ENCODE measurements at regions not wholly inside any gene's neighbourhood (a gene's known extent, or its start where the extent isn't known, plus 50 kb on each side); places are given as distances from the start of the nearest gene placed in this dataset.

GRCh38 chr4:184306470-184306869 is 88.8 kb upstream of the ENPP6 start (continued):
- TF ChIP-seq, protein P1, sequence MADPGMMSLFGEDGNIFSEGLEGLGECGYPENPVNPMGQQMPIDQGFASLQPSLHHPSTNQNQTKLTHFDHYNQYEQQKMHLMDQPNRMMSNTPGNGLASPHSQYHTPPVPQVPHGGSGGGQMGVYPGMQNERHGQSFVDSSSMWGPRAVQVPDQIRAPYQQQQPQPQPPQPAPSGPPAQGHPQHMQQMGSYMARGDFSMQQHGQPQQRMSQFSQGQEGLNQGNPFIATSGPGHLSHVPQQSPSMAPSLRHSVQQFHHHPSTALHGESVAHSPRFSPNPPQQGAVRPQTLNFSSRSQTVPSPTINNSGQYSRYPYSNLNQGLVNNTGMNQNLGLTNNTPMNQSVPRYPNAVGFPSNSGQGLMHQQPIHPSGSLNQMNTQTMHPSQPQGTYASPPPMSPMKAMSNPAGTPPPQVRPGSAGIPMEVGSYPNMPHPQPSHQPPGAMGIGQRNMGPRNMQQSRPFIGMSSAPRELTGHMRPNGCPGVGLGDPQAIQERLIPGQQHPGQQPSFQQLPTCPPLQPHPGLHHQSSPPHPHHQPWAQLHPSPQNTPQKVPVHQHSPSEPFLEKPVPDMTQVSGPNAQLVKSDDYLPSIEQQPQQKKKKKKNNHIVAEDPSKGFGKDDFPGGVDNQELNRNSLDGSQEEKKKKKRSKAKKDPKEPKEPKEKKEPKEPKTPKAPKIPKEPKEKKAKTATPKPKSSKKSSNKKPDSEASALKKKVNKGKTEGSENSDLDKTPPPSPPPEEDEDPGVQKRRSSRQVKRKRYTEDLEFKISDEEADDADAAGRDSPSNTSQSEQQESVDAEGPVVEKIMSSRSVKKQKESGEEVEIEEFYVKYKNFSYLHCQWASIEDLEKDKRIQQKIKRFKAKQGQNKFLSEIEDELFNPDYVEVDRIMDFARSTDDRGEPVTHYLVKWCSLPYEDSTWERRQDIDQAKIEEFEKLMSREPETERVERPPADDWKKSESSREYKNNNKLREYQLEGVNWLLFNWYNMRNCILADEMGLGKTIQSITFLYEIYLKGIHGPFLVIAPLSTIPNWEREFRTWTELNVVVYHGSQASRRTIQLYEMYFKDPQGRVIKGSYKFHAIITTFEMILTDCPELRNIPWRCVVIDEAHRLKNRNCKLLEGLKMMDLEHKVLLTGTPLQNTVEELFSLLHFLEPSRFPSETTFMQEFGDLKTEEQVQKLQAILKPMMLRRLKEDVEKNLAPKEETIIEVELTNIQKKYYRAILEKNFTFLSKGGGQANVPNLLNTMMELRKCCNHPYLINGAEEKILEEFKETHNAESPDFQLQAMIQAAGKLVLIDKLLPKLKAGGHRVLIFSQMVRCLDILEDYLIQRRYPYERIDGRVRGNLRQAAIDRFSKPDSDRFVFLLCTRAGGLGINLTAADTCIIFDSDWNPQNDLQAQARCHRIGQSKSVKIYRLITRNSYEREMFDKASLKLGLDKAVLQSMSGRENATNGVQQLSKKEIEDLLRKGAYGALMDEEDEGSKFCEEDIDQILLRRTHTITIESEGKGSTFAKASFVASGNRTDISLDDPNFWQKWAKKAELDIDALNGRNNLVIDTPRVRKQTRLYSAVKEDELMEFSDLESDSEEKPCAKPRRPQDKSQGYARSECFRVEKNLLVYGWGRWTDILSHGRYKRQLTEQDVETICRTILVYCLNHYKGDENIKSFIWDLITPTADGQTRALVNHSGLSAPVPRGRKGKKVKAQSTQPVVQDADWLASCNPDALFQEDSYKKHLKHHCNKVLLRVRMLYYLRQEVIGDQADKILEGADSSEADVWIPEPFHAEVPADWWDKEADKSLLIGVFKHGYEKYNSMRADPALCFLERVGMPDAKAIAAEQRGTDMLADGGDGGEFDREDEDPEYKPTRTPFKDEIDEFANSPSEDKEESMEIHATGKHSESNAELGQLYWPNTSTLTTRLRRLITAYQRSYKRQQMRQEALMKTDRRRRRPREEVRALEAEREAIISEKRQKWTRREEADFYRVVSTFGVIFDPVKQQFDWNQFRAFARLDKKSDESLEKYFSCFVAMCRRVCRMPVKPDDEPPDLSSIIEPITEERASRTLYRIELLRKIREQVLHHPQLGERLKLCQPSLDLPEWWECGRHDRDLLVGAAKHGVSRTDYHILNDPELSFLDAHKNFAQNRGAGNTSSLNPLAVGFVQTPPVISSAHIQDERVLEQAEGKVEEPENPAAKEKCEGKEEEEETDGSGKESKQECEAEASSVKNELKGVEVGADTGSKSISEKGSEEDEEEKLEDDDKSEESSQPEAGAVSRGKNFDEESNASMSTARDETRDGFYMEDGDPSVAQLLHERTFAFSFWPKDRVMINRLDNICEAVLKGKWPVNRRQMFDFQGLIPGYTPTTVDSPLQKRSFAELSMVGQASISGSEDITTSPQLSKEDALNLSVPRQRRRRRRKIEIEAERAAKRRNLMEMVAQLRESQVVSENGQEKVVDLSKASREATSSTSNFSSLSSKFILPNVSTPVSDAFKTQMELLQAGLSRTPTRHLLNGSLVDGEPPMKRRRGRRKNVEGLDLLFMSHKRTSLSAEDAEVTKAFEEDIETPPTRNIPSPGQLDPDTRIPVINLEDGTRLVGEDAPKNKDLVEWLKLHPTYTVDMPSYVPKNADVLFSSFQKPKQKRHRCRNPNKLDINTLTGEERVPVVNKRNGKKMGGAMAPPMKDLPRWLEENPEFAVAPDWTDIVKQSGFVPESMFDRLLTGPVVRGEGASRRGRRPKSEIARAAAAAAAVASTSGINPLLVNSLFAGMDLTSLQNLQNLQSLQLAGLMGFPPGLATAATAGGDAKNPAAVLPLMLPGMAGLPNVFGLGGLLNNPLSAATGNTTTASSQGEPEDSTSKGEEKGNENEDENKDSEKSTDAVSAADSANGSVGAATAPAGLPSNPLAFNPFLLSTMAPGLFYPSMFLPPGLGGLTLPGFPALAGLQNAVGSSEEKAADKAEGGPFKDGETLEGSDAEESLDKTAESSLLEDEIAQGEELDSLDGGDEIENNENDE (IDR thresholded peaks at IDR 0.05; ENCODE audit: insufficient replicate concordance, low read length) = no peak
- no peak for TF ChIP-seq EGR1 (IDR thresholded peaks at IDR 0.05; ENCODE audit: borderline replicate concordance, low read depth, low read length)
- no peak for TF ChIP-seq SIRT6 (IDR thresholded peaks at IDR 0.05; ENCODE audit: low read length)
- TF ChIP-seq SUZ12 (IDR thresholded peaks at IDR 0.05; ENCODE audit: low read length) = no peak
- TF ChIP-seq YY1 (IDR thresholded peaks at IDR 0.05; ENCODE audit: low read depth, low read length) = no peak
- no peak for TF ChIP-seq HDAC2 (IDR thresholded peaks at IDR 0.05; ENCODE audit: borderline replicate concordance in 1 of 2, low read depth in 2 of 2, low read length in 2 of 2)
- TF ChIP-seq, protein P2, sequence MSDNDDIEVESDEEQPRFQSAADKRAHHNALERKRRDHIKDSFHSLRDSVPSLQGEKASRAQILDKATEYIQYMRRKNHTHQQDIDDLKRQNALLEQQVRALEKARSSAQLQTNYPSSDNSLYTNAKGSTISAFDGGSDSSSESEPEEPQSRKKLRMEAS (IDR thresholded peaks at IDR 0.05) = no peak
- TF ChIP-seq ZNF274 (IDR thresholded peaks at IDR 0.05; ENCODE audit: borderline replicate concordance, extremely low read depth, low read length) = no peak
- no peak for TF ChIP-seq JUN (IDR thresholded peaks at IDR 0.05; ENCODE audit: low read depth, low read length)
- TF ChIP-seq, protein P3, sequence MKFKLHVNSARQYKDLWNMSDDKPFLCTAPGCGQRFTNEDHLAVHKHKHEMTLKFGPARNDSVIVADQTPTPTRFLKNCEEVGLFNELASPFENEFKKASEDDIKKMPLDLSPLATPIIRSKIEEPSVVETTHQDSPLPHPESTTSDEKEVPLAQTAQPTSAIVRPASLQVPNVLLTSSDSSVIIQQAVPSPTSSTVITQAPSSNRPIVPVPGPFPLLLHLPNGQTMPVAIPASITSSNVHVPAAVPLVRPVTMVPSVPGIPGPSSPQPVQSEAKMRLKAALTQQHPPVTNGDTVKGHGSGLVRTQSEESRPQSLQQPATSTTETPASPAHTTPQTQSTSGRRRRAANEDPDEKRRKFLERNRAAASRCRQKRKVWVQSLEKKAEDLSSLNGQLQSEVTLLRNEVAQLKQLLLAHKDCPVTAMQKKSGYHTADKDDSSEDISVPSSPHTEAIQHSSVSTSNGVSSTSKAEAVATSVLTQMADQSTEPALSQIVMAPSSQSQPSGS (IDR thresholded peaks at IDR 0.05; ENCODE audit: low read length) = no peak
- TF ChIP-seq JUND (IDR thresholded peaks at IDR 0.05; ENCODE audit: low read length) = no peak
